Kidney (tissue), 13 donors: ENCODE measurements at regions not wholly inside any gene's neighbourhood (a gene's known extent, or its start where the extent isn't known, plus 50 kb on each side); places are given as distances from the start of the nearest gene placed in this dataset.

Experiments used
- DNase-seq, 5 donors: peaks; one replicate each; pipeline ENCODE4 v3.0.0-alpha.2; 2013 to 2020
- FAIRE-seq: peaks from 2 replicates; lab custom pipeline; 2012; peaks lifted over from hg19 to GRCh38; lab: Jason Lieb, UNC
- H3K27ac ChIP-seq, 2 donors: one replicate each; pipeline ENCODE4 v1.7.0; 2013; ENCODE audit warnings: low read depth in 2 of 2, low read length in 2 of 2, inconsistent platforms in 1 of 2
- H3K27me3 ChIP-seq: one replicate; pipeline ENCODE4 v1.7.1; 2013; ENCODE audit warnings: low read length, inconsistent platforms; ENCODE audit not compliant: control insufficient read depth, insufficient read depth
- H3K36me3 ChIP-seq, 3 donors: one replicate each; pipeline versions ENCODE4 v1.7.0 to v1.7.1; 2013; ENCODE audit warnings: low read length in 3 of 3, control low read depth in 1 of 3, inconsistent platforms in 1 of 3; ENCODE audit not compliant: insufficient read depth in 3 of 3, control insufficient read depth in 2 of 3
- H3K4me1 ChIP-seq, 3 donors: one replicate each; pipeline versions ENCODE4 v1.7.0 to v1.7.1; 2013; ENCODE audit warnings: low read length in 3 of 3, inconsistent platforms in 1 of 3, low read depth in 1 of 3; ENCODE audit not compliant: control insufficient read depth in 2 of 3, insufficient read depth in 2 of 3
- H3K4me3 ChIP-seq, 3 donors: one replicate each; pipeline versions ENCODE4 v1.7.0 to v1.8.1; 2013; ENCODE audit warnings: low read length in 3 of 3, control low read depth in 1 of 3, inconsistent platforms in 1 of 3
- H3K9ac ChIP-seq, 3 donors: one replicate each; pipeline versions ENCODE4 v1.7.0 to v1.7.1; 2013; ENCODE audit warnings: low read length in 3 of 3, control low read depth in 1 of 3, inconsistent platforms in 1 of 3
- H3K9me3 ChIP-seq, 3 donors: one replicate each; pipeline versions ENCODE4 v1.7.0 to v1.7.1; 2013; ENCODE audit warnings: low read length in 3 of 3, control low read depth in 1 of 3, inconsistent platforms in 1 of 3; ENCODE audit not compliant: control insufficient read depth in 2 of 3, insufficient read depth in 1 of 3
- intact Hi-C: fragments of 100-400 bp; cut with DNase I; formaldehyde crosslinking; loops from one replicate; pipeline ENCODE4 v1.11.1; 2022
- TF ChIP-seq, protein P1 (sequence below): IDR thresholded peaks from 3 replicates; pipeline ENCODE4 v1.5.1; 2012; ENCODE audit warnings: mild to moderate bottlenecking, moderate library complexity, borderline replicate concordance; ENCODE audit not compliant: insufficient read depth; ENCODE audit errors: extremely low read depth
- donor health status: control.
- donor health status: control.
- donor health status: control.
- donor health status: control.
- donor health status: control.
- donor health status: DM: yes; HTN: yes; CAD: no.
- donor health status: Normal renal cell carcinoma (clear cell type).

DNA sequence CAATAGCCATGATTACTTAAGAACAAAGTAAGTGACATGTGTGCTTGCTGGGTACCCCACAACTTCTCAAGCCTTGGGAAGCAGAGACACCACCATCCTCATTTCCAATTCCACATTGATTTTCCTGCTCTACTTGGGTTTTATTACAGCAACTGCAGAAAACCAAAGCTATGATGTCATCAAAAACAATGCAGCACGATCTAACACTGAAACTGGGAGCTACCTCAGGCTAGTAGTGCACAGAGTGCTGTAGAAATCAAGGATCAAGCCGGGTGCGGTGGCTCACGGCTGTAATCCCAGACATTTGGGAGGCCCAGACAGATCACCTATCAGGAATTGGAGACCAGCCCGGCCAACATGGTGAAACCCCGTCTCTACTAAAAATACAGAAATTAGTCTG lies 174.4 kb upstream of the MSX2 start:
- H3K4me3 ChIP-seq, result no peak overlapping the region
- H3K9me3 ChIP-seq, result no peaks in the 10 kb centered on the region
- intact Hi-C loops, result no loop called here
- FAIRE-seq, result no peak
- no peak overlapping the region for H3K27ac ChIP-seq
- H3K36me3 ChIP-seq, result no peaks in the 10 kb centered on the region
- H3K9ac ChIP-seq, result no peak overlapping the region
- no peak for DNase-seq
- TF ChIP-seq, protein P1, sequence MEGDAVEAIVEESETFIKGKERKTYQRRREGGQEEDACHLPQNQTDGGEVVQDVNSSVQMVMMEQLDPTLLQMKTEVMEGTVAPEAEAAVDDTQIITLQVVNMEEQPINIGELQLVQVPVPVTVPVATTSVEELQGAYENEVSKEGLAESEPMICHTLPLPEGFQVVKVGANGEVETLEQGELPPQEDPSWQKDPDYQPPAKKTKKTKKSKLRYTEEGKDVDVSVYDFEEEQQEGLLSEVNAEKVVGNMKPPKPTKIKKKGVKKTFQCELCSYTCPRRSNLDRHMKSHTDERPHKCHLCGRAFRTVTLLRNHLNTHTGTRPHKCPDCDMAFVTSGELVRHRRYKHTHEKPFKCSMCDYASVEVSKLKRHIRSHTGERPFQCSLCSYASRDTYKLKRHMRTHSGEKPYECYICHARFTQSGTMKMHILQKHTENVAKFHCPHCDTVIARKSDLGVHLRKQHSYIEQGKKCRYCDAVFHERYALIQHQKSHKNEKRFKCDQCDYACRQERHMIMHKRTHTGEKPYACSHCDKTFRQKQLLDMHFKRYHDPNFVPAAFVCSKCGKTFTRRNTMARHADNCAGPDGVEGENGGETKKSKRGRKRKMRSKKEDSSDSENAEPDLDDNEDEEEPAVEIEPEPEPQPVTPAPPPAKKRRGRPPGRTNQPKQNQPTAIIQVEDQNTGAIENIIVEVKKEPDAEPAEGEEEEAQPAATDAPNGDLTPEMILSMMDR, result no peak
- H3K27me3 ChIP-seq, result no peaks in the 10 kb centered on the region
- H3K4me1 ChIP-seq, result no peaks in the 10 kb centered on the region

DNA sequence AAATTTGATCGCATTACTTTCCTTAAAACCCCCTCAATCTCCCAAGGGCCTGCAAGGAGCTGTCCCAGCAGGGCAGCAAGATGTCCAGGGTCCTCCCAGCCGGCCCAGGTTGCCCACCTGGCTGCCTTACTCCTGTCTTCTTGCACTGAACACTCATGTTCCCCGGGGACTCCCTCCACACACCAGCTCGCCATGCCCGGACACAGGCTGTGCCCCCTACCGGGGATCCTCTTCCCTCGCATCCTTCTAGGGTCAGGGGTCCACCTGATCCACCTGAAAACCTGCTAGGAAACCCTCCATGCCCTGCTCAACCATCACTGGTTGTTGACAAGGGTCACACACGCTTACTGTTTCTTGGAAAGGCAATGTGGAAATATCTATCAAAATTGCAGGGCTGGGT lies 172.0 kb upstream of the MSX2 start:
- no peak overlapping the region for H3K9ac ChIP-seq

DNA sequence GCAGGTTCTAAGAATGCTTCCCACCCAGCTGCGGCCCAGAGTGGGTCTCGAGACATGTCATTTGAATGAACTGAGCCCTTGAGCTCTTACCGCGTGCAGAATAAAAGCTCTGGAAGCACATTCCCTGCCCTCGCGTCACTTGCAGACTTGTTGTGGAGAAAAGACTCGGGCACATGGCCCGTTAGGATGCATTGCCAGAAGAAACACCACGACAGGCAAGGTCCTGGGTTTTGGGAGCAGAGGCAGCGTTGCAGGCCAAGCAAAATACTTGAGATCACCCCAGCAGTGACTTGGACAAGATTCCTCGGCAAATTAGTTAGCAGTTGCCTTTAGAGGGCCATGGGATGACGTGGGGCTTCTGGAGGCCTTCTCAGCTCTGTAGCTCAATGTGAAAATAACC lies 170.8 kb upstream of the MSX2 start:
- DNase-seq (no peak), FAIRE-seq (no peak)
- TF ChIP-seq, protein P1, result no peak
- H3K27me3 ChIP-seq, result no peaks in the 10 kb centered on the region
- H3K9ac ChIP-seq, result no peak overlapping the region
- intact Hi-C loops, result no loop called here
- H3K36me3 ChIP-seq, result no peaks in the 10 kb centered on the region
- H3K27ac ChIP-seq, result no peak overlapping the region
- no peaks in the 10 kb centered on the region for H3K4me1 ChIP-seq
- H3K9me3 ChIP-seq, result no peaks in the 10 kb centered on the region
- H3K4me3 ChIP-seq, result no peak overlapping the region

More for the DNA sequence above, 172.0 kb upstream of the MSX2 start:
- TF ChIP-seq, protein P1, result no peak
- H3K27me3 ChIP-seq, result no peaks in the 10 kb centered on the region
- H3K9me3 ChIP-seq, result no peaks in the 10 kb centered on the region
- H3K4me3 ChIP-seq, result no peak overlapping the region
- no peaks in the 10 kb centered on the region for H3K36me3 ChIP-seq
- no peak for FAIRE-seq
- H3K4me1 ChIP-seq, result no peaks in the 10 kb centered on the region
- no peak for DNase-seq
- intact Hi-C loops, result no loop called here
- no peak overlapping the region for H3K27ac ChIP-seq

DNA sequence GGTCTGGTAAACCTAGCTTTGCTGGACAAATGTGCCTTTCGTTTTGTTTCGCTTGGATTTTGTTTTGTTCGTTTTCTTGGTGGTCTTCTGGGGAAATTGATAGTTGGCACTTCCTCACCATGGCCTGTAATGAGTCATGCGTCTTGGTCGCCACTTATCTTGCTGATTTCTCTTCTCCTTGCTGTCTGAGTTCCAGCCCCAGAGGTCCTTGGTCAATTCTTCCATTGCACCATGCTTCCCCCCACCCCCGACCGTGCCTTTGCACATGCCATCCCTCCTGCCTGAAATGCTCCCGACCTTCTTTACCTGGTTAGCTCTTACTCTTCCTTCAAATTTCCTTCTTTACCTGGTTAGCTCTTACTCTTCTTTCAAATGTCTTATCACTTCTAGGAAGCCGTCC lies 168.7 kb upstream of the MSX2 start:
- Histone ChIP-seq H3K27ac (no peak overlapping the region), H3K4me3 (no peak overlapping the region), H3K4me1 (no peaks in the 10 kb centered on the region), H3K9ac (no peak overlapping the region), H3K9me3 (no peaks in the 10 kb centered on the region), H3K36me3 (no peaks in the 10 kb centered on the region), H3K27me3 (no peaks in the 10 kb centered on the region)
- intact Hi-C loops, result no loop called here
- no peak for FAIRE-seq
- TF ChIP-seq, protein P1, result no peak
- no peak for DNase-seq
